GM12874 (cell line): ENCODE measurements at regions not wholly inside any gene's neighbourhood (a gene's known extent, or its start where the extent isn't known, plus 50 kb on each side); places are given as distances from the start of the nearest gene placed in this dataset.

Experiments
- TF ChIP-seq, protein P1 (sequence below): IDR thresholded peaks from 2 replicates; pipeline ENCODE4 v1.5.1; 2011; ENCODE audit warnings: low read depth, mild to moderate bottlenecking, control low read depth, low read length, moderate library complexity; ENCODE audit not compliant: insufficient read depth

DNA sequence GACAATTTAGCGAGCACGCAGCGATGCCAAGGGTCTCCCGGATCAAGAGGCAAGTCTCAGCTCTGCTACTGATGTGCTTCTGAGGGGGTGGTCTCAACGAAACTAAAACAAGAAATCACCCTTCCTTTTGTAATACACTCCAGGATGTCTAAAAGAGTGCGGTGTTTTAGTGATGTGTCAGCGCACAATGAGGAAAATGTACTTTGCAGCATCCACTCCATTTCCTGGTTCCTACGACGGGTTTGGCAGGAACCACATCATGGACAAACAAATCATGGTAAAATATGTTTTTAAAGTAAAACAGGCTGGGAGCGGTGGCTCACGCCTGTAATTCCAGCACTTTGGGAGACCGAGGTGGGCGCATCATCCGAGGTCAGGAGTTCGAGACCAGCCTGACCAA, 154.0 kb upstream of the TSC22D1 start:
- TF ChIP-seq, protein P1, sequence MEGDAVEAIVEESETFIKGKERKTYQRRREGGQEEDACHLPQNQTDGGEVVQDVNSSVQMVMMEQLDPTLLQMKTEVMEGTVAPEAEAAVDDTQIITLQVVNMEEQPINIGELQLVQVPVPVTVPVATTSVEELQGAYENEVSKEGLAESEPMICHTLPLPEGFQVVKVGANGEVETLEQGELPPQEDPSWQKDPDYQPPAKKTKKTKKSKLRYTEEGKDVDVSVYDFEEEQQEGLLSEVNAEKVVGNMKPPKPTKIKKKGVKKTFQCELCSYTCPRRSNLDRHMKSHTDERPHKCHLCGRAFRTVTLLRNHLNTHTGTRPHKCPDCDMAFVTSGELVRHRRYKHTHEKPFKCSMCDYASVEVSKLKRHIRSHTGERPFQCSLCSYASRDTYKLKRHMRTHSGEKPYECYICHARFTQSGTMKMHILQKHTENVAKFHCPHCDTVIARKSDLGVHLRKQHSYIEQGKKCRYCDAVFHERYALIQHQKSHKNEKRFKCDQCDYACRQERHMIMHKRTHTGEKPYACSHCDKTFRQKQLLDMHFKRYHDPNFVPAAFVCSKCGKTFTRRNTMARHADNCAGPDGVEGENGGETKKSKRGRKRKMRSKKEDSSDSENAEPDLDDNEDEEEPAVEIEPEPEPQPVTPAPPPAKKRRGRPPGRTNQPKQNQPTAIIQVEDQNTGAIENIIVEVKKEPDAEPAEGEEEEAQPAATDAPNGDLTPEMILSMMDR = no peak

DNA sequence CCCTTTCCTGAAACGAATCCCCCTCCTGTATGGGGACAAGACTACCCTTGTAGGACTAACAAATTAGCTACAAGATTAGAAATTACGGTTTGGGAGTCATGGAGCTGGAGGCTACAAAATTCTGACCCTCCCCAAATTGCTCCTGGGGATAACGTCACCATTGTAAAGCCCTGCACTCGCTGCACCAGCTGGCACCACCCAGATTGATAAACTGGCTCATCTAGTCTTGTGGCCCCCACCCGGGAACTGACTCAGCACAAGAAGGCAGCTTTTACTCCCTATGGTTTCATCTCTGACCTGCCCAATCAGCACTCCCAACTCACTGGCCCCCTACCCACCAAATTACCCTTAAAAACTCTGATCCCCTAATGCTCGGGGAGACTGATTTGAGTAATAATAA, 150.6 kb upstream of the TSC22D1 start:
- TF ChIP-seq, protein P1 = no peak

DNA sequence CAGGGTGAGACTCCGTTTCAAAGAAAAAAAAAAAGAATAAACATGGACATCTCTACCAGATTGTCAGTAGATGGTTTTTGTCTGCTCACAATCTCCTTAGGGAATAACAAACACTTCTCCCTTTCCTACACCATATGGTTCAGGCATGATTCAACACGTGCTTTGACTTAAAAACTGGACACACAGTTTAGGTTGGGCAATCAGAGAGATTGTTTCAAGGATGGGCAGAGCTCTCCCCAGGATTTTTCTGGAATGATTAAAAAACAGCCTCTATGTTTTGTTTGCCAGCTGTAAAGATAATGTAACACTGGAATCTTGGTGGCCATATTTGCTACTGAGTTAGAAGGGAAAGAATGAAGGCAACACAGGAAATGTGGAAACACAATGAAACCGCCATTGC, 150.1 kb upstream of the TSC22D1 start:
- TF ChIP-seq, protein P1 = no peak

DNA sequence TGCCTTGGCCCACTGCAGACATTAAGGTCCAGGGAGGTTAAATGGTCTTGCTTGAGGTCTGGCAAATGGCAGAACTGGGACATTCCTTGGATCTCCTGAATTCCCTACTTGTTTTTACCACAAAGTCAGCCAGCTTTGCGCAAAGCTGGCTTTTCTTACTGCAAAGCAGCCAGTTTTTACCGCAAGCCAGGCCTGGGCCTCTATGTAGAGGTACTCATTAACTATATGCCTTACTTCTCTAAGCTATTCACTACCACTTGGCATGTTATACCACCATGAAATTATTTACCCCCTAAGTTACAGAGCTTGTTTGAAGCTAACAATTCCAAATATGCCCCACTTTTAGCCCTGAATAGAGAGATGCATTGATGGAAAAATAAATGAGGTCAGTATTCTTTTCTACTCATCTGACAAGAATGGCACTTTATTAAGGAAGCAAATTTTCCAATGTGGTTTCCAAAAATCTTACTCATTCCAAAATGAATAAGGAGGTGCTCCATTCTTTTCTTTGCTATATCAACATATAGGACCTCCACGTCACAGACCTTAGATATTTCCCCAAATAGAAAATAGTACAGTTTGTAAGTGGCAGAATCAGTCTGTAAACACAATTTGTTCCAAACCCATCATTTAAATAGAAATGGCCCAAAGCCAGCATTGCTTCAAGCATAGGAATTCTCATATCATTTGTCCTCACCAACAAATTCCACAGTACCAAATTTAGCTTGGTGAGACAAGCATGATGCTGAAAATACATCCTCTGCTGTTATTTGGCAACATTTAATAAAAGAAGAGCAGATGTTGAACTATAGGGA, 143.9 kb upstream of the TSC22D1 start:
- TF ChIP-seq, protein P1 = no peak

DNA sequence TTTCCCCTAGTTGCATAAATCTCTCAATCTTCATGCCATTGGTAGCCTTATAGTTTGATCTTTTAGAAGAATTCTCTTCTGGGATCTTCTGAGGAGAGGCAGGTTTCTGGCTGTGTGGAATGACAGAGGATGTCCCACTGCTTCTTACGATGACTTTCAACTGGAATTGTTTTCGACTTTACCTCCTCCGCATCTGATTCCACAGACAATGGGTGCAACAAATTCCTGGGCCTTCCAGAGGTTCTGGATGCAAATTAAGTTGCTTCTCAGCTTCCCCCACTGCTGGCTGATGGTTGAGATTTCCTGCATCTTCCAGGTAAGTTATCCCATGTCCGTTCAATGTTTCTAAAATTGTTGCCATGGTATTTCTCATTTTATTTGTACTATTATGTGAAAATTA, 142.3 kb upstream of the TSC22D1 start:
- TF ChIP-seq, protein P1 = no peak

DNA sequence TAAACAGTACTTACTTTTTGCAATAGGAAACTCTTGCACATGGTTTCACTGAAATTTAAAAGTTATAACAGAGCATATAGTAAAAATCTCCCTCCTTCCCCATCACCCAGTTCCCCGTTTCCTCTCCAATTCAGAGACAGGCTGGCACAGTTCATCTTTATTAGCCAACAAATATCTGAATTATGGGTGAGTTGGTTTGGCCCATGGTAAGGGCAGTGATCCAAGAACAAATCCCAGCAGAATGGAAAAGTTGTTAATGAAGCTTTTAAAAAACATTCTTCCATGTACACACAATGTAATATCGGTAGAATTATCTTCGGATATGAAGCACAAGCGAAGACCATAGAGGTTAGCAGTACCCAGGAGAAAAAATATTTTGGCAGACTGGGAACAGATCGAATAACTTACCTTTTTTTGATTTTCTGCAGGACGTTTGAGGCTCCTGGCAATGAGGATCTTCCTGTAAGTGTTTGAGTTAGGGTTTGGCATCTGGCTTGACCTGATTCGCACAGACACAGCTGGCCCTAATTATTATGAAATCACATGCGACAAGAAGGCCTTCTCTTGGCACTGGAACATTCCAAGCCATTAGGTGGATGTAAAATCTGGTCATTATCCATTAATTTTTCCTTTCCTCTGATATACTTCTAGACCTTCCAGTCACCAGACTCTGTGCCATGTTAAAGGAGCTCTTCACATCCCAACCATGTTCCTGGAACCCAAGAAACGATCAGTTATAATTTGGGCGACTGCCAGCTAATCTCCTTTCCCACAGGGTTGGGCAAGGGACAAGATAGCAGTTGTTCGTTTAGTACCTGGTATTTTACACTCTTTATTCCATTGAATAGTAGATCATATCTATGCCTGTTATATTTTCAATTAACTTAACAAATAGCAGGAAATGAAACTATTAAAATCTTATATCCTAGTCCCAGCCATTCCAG, 139.4 kb upstream of the TSC22D1 start:
- TF ChIP-seq, protein P1 = no peak

DNA sequence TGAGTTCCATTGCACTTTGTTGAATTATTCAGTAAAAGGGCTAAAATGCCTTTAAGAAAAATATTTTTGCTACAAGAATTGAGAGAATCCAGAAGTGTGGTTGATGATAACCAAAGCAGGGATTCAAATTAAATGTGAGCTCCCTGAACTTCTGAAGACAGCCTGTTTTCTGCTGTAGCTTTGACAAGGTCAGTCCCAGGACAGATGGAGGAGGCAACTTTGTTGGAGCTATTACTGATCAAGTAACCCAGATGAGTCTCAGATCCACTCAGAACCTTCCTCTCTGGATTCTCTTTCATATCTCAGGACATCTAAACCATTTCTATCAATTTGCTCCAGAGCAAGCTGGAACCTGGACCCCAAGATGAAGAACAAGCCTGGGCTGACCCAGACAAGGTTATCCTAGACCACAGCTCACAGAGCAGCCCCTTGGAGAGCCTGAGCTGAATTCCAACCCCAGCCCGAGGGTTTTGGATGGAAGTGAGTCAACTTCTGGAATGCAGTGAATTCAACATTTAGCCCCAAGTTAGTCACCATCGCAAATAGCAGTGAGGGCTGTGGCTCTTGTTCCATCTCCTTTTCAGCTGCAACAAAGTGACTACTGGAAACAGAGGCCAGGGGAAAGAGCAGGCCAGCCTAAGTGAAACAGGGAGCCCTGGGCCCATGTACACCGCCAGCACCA, 137.8 kb upstream of the TSC22D1 start:
- TF ChIP-seq, protein P1 = no peak
